ENCODE measurements at regions not wholly inside any gene's neighbourhood (a gene's known extent, or its start where the extent isn't known, plus 50 kb on each side); places are given as distances from the start of the nearest gene placed in this dataset.

GRCh38 chr12:125331342-125332052, 266.3 kb downstream of the AACS start:
- Mint-ChIP-seq H3K27me3 (peaks cover 26% of the 10 kb centered on the region), H3K36me3 (ENCODE audit: low read depth) (peaks cover 1% of the 10 kb centered on the region), H3K27ac (no peak overlapping the region), H3K4me1 (ENCODE audit: low read depth) (no peaks in the 10 kb centered on the region), H3K4me3 (no peak overlapping the region), H3K9me3 (peaks cover 2% of the 10 kb centered on the region)
- no peak for TF ChIP-seq CTCF (IDR thresholded peaks at IDR 0.05)
- POLR2A ChIA-PET: no interaction called here
- intact Hi-C loops (cut with micrococcal nuclease): loop anchor here (5.0 kb wide), 1 partner anchor 71 kb away; no protein-coding TSS in a partner anchor
- CTCF ChIA-PET: interaction anchor here (0.6 to 2.5 kb wide), 18 partner anchors 9 to 454 kb away, joined by 3 to 15 read pairs (median 4); no protein-coding TSS in a partner anchor
- DNase-seq: no peak
- no peak for ATAC-seq

- ATAC-seq: no peak
- Mint-ChIP-seq H3K4me3 (no peak overlapping the region), H3K27ac (no peak overlapping the region), H3K27me3 (peaks cover 24% of the 10 kb centered on the region), H3K9me3 (peaks cover 2% of the 10 kb centered on the region), H3K36me3 (ENCODE audit: low read depth) (peaks cover 1% of the 10 kb centered on the region), H3K4me1 (ENCODE audit: low read depth) (no peaks in the 10 kb centered on the region)
- DNase-seq: no peak
- ChIA-PET POLR2A (no interaction called here), CTCF (interaction anchor here (2.5 kb wide), 1 partner anchor 70 kb away, joined by 13 read pairs; no protein-coding TSS in a partner anchor)
- no peak for TF ChIP-seq CTCF (IDR thresholded peaks at IDR 0.05)
- intact Hi-C loops (cut with micrococcal nuclease): loop anchor here (5.0 kb wide), 1 partner anchor 69 kb away; no protein-coding TSS in a partner anchor
Measured at GRCh38 chr12:125332900-125333299, 267.7 kb downstream of the AACS start.

GRCh38 chr12:125336246-125336645, 271.0 kb downstream of the AACS start:
- no peaks in the 10 kb centered on the region for H3K4me1 Mint-ChIP-seq (ENCODE audit: low read depth)
- no peaks in the 10 kb centered on the region for H3K9me3 Mint-ChIP-seq
- ChIA-PET CTCF (no interaction called here), POLR2A (no interaction called here)
- H3K4me3 Mint-ChIP-seq: no peak overlapping the region
- peaks cover 11% of the 10 kb centered on the region for H3K27me3 Mint-ChIP-seq
- intact Hi-C loops (cut with micrococcal nuclease): no loop called here
- no peak for DNase-seq
- H3K36me3 Mint-ChIP-seq (ENCODE audit: low read depth): no peaks in the 10 kb centered on the region
- no peak for ATAC-seq
- no peak for TF ChIP-seq CTCF (IDR thresholded peaks at IDR 0.05)
- H3K27ac Mint-ChIP-seq: no peak overlapping the region

GRCh38 chr12:125340791-125341190, 275.6 kb downstream of the AACS start:
- DNase-seq (no peak), ATAC-seq (no peak)
- H3K27ac Mint-ChIP-seq: no peak overlapping the region
- no peak overlapping the region for H3K4me3 Mint-ChIP-seq
- H3K36me3 Mint-ChIP-seq (ENCODE audit: low read depth): no peaks in the 10 kb centered on the region
- peaks cover 1% of the 10 kb centered on the region for H3K27me3 Mint-ChIP-seq
- ChIA-PET POLR2A (no interaction called here), CTCF (interaction anchor here (2.3 kb wide), 1 partner anchor 9 kb away, joined by 11 read pairs; no protein-coding TSS in a partner anchor)
- intact Hi-C loops (cut with micrococcal nuclease): no loop called here
- no peaks in the 10 kb centered on the region for H3K4me1 Mint-ChIP-seq (ENCODE audit: low read depth)
- no peaks in the 10 kb centered on the region for H3K9me3 Mint-ChIP-seq
- no peak for TF ChIP-seq CTCF (IDR thresholded peaks at IDR 0.05)

- Mint-ChIP-seq H3K4me1 (ENCODE audit: low read depth) (no peaks in the 10 kb centered on the region), H3K27ac (no peak overlapping the region), H3K27me3 (peaks cover 1% of the 10 kb centered on the region), H3K4me3 (no peak overlapping the region), H3K36me3 (ENCODE audit: low read depth) (no peaks in the 10 kb centered on the region), H3K9me3 (no peaks in the 10 kb centered on the region)
- TF ChIP-seq CTCF (IDR thresholded peaks at IDR 0.05): no peak
- ATAC-seq (no peak), DNase-seq (no peak)
- ChIA-PET POLR2A (no interaction called here), CTCF (no interaction called here)
- intact Hi-C loops (cut with micrococcal nuclease): no loop called here
Measured at GRCh38 chr12:125341422-125341821, 276.2 kb downstream of the AACS start.
